ENCODE measurements at regions not wholly inside any gene's neighbourhood (a gene's known extent, or its start where the extent isn't known, plus 50 kb on each side); places are given as distances from the start of the nearest gene placed in this dataset.
A peak's percentile ranks its signal among the peaks of the same experiment; 100 is the strongest.

DNA sequence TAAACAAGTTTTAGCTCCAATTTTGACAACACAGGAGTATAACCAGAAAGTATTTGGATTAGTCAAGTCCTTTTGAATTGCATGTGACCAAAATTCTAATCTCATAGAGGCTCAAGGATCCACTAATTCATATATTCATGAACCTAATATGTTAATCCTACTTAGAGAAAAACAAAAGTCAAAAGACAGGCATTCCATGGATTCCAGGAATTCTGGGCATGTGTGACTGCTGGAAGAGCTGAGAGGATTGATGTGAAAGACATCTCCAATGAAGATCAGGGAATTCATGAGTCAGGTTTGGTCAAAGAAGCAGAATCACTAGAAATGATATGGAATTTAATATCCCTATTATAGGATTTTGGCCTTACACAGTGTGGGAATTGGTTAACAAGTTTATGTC lies 1494.6 kb upstream of the DDX18 start:
- peak; percentile 35 for DNase-seq (ENCODE audit: low read depth, low spot score)

DNA sequence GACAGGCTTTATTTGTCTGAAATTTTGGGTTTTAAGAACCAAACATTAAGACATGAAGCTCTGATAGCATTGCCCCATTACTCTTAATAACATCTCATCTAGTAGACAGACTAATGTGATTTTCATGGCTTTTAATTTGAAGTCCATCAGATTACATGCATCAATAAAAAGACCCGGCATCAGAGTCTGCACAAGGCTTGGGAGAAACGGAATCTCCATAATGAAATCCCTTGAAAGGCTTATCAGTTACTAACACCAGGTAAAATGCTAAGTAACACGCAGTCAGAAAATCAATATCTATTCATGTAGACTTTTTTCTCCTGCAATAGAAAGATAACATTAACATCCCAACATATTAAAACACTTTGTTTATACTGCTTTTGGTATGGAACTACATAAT lies 1485.2 kb upstream of the DDX18 start:
- DNase-seq (ENCODE audit: low read depth, low spot score) = no peak

GRCh38 chr2:116340690-116341089 lies 1473.8 kb upstream of the DDX18 start:
- no peak for DNase-seq (ENCODE audit: low read depth, low spot score)

DNA sequence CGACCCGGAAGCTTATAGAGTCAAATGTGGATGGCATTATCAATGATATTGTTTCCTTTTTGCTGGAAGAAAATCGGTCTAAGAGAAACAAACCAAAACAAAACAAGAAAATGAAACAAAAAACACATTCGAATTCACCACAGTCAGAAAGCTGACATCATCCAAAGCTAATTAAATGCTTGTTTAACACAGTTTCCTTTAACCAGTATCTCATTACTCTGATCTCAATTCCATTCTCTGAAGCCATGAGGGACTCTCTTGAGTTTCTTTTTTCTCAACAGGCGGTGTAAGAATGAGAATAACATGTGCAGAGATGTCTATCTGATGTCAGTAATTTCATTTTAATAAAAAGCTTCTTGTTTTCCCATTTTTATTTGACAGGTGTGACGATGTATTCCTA lies 1448.3 kb upstream of the DDX18 start:
- DNase-seq (ENCODE audit: low read depth, low spot score) = no peak

GRCh38 chr2:116378786-116379185 lies 1435.7 kb upstream of the DDX18 start:
- no peak for DNase-seq (ENCODE audit: low read depth, low spot score)

DNA sequence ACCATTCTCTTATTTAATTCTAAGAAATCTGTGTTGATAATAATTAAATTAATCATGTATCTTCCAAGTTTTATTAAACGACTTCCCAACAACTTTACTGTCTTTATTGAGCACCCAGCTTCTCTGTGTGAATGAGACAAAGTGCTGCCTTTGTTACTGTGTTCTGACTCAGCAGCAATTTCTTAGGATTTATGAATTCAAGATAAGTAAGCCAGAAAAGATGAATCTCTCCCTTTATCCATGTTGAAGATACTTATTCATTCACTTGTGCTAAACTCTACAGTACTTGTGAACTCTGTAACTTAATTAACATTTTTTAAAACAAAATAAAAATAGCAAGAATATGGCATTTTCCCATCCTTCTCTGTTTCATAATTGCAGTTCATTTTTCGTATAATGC lies 1403.3 kb upstream of the DDX18 start:
- no peak for DNase-seq (ENCODE audit: low read depth, low spot score)

- DNase-seq (ENCODE audit: low read depth, low spot score) = no peak
Measured at GRCh38 chr2:116413659-116414058, 1400.8 kb upstream of the DDX18 start.

DNA sequence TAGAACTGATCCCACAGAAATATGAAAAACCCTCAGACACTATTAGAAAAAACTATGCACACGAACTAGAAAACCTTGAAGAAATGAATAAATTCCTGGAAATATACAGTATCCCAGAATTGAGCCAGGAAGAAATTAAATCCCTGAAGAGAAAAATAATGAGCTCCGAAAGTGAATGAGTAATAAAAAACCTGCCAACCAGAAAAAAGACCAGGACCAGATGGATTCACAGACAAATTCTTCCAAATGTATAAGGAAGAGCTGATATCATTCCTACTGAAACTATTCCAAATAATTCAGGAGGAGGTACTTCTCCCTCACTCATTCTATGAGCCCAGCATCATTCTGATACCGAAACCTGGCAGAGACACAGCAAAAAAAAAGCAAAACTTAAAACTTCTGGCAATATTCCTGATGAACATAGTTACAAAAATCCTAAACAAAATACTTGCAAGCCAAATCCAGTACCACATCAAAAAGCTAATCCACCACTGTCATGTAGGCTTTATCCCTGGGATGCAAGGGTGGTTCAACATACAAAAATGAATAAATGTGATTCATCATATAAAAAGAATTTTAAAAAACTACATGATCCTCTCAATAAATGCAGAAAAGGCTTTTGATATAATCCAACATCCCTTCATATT lies 1397.6 kb upstream of the DDX18 start:
- no peak for DNase-seq (ENCODE audit: low read depth, low spot score)

GRCh38 chr2:116435648-116436047 lies 1378.8 kb upstream of the DDX18 start:
- no peak for DNase-seq (ENCODE audit: low read depth, low spot score)

DNA sequence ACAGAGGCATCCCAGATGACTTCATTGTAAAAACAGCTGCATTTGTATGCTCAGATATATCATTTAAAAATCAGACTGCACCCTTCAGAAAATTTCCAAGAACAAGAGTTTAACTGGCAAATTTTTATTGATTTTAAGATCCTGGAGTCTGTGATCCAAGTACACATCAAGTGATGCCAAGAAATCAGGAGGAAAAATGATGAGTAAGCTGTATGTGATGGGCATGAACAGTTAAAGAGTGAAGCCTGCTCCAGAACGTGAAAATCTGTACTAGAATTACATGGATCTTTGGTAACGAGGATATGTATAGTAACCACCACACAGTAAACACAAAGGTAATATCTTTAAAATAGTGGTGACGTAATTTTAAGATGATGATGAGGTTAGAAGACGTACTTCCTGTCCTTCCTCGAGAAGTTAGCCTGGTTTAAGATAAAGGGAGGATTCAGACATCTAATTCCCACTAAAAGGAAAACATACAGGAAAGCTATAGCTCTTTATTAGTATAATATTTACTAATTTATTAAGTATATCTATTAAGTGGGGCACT lies 1374.3 kb upstream of the DDX18 start:
- DNase-seq (ENCODE audit: low read depth, low spot score) = no peak

- DNase-seq (ENCODE audit: low read depth, low spot score) = no peak
Measured at GRCh38 chr2:116442418-116442817, 1372.1 kb upstream of the DDX18 start.

- DNase-seq (ENCODE audit: low read depth, low spot score) = no peak
Measured at GRCh38 chr2:116444256-116444872, 1370.1 kb upstream of the DDX18 start.

GRCh38 chr2:116450990-116451389 lies 1363.5 kb upstream of the DDX18 start:
- no peak for DNase-seq (ENCODE audit: low read depth, low spot score)

DNA sequence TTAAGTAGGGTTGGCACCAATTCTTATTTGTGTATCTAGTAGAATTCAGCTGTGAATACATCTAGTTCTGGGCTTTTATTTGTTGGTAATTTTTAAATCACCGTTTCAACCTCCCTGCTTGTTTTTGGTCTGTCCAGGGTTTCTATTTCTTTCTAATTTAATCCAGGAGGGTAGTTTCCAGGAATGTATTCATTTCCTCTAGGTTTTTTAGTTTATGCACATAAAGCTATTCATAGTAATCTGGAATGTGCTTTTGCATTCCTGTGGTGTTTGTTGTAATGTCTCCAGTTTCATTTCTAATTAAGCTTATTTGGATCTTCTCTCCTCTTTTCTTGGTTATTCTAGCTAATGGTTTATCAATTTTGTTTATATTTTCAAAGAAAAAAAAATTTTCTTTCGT lies 1361.8 kb upstream of the DDX18 start:
- no peak for DNase-seq (ENCODE audit: low read depth, low spot score)

GRCh38 chr2:116456429-116456828 lies 1358.1 kb upstream of the DDX18 start:
- DNase-seq (ENCODE audit: low read depth, low spot score) = no peak

DNA sequence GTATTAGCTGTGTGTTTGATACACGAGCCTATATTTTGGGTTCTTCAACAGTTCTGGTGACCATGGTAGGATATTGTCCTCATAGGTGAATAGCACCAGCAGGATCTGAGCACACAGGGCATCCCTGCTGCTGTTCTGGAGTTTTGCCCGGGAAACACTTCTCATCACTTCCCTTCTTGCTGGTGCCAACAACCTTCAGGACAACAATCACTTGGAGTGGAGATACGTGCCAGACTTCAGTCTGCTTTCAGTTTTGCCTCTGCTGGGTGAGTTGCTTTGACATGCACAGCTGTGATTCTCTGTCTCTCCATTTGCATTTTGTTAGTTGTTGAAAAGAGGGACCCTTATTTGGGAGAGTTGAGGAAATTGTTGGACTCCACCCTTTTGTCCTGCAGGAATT lies 1347.2 kb upstream of the DDX18 start:
- no peak for DNase-seq (ENCODE audit: low read depth, low spot score)

- no peak for DNase-seq (ENCODE audit: low read depth, low spot score)
Measured at GRCh38 chr2:116477229-116477628, 1337.3 kb upstream of the DDX18 start.

DNA sequence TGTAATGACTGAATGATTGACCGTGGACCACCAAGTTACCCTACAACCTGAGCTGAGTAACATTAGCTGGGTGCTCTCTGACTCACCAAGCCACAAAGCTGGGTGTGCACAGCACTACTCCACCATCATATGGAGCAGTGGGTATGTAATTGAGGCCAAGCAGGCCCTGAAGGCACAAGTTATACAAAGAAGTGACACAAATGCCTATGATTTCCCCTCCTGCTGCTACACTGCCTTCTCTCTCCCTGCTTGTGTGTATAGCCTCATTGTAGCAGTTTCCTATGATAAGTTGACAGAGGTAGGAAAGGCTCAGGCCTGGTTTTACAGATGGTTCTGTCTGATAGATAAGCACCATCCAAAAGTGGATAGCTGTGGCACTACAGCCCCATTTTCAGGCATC lies 1327.2 kb upstream of the DDX18 start:
- DNase-seq (ENCODE audit: low read depth, low spot score) = no peak

DNA sequence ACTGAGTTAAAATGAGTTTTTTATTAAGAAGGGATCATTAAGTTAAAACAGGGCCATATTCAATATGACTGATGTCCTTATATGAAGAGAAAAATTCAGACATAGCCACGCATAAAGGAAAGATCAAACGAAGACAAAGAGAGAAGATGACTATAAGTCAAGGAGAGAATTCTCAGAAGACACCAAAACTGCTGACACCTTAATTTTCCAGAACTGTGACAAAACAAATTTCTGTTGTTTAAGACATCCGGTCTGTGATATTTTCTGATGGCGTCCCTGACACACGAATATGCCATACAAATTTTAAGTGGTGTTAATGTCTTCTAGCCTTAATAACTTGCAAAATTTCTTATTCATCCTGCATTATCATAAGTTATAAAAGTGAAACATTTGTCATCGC lies 1325.2 kb upstream of the DDX18 start:
- no peak for DNase-seq (ENCODE audit: low read depth, low spot score)

GRCh38 chr2:116489944-116490343 lies 1324.5 kb upstream of the DDX18 start:
- no peak for DNase-seq (ENCODE audit: low read depth, low spot score)

DNA sequence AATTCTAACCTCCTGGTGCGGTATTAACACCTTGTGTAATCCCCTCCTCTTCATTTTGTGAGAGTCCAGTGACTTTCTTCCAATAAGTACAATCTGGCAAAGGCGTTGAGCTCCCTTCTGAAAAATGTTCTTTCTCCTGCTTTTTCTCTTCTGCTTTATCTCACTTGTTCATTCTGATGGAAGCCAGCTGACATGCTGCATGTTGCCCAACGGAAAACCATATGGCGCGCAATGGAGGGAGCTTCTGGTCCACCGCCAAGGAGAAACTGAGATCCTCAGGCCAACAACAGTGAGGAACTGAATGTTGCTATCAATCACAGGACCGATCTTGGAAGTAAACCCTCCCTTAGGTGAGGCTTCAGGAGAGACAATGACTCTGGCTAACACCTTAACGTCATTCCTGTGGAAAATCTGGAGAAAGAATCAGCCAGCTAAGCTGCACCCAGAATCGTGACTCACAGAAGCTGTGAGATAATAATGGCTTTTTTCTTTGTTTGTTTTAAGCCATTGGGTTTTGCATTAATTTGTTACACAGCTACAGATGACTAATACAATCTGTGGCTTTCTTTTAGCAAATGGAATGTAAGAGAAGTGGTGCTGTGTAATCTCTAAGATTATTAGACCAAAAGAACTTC lies 1323.9 kb upstream of the DDX18 start:
- DNase-seq (ENCODE audit: low read depth, low spot score) = no peak

DNA sequence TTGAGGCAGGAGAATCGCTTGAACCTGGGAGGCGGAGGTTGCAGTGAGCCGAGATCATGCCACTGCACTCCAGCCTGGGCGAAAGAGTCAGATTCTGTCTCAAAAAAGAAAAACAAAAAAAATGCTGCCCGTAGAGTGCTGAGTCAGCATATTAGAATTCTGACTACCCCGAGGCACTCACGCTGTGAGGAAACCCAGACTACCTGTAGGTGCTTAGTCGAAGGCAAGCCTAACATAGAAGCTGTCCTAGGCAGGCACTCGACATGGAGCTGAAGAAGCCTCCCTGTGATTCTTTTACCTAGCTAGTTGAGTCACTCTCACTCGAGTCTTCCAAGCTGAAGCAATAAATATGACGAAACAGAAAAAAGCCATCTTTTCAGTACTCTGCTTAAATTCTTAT lies 1323.2 kb upstream of the DDX18 start:
- DNase-seq (ENCODE audit: low read depth, low spot score) = no peak

DNA sequence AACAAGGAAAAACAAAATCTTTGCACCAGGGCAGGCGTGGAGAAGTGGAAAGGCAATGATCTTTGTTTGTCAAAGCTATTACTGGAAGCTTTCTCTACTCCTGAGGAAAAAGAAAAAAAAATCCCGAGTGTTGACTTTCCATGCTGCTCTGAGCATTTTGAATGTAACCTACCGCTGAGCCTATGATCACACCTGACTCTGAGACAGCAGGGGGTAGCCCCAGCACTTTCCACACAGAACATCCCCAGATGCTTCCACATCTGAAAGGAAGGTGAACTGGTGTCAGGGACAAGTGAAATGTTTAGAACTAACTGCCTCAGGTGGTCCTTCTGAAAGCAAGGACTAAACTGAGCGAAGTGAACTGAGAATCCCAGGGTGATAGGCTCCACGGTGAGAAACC lies 1315.1 kb upstream of the DDX18 start:
- DNase-seq (ENCODE audit: low read depth, low spot score) = no peak
